Uterus (tissue), 3 donors: ENCODE measurements at regions not wholly inside any gene's neighbourhood (a gene's known extent, or its start where the extent isn't known, plus 50 kb on each side); places are given as distances from the start of the nearest gene placed in this dataset.

ENCODE experiments used
- DNase-seq, 2 donors: peaks; one replicate each; pipeline ENCODE4 v3.0.0-alpha.2; 2019 to 2020
- H3K27ac ChIP-seq, 2 donors: fragments of 200-600 bp; sonication (generic); 1 replicate in 1 of 2; 2 replicates in 1 of 2; pipeline ENCODE4 v1.5.1; 2016 to 2018
- H3K27me3 ChIP-seq, 2 donors: fragments of 200-600 bp; sonication (generic); one replicate each; pipeline ENCODE4 v1.5.1; 2018 to 2019; ENCODE audit warnings: control low read depth in 1 of 2
- H3K36me3 ChIP-seq, 2 donors: fragments of 200-600 bp; sonication (generic); one replicate each; pipeline ENCODE4 v1.5.1; 2019; ENCODE audit warnings: control low read depth in 1 of 2
- H3K4me1 ChIP-seq, 2 donors: fragments of 200-600 bp; sonication (generic); one replicate each; pipeline ENCODE4 v1.5.1; 2018 to 2019; ENCODE audit warnings: control low read depth in 1 of 2
- H3K4me3 ChIP-seq, 2 donors: fragments of 200-600 bp; sonication (generic); 1 replicate in 1 of 2; 2 replicates in 1 of 2; pipeline ENCODE4 v1.5.1; 2018 to 2019; ENCODE audit warnings: mild to moderate bottlenecking in 1 of 2
- H3K9me3 ChIP-seq, 2 donors: fragments of 200-600 bp; sonication (generic); one replicate each; pipeline ENCODE4 v1.5.1; 2019; ENCODE audit warnings: control low read depth in 1 of 2
- POLR2A ChIP-seq, 2 donors: fragments of 450-650 bp; IDR thresholded peaks; one replicate each; pipeline ENCODE4 v1.6.1; 2016; ENCODE audit warnings: antibody characterized with exemption in 2 of 2, mild to moderate bottlenecking in 1 of 2, moderate library complexity in 1 of 2
- intact Hi-C: fragments of 100-400 bp; cut with DNase I; formaldehyde crosslinking; loops from one replicate; pipeline ENCODE4 v1.15.1; 2023; ENCODE audit warnings: low total_unique reads
- TF ChIP-seq, protein P1 (sequence below), 4 experiments: fragments of 200-600 bp in 2 of 4; fragments of 450-650 bp in 2 of 4; sonication (generic) in 2 of 4; IDR thresholded peaks; one replicate each; pipeline ENCODE4 v1.5.1; 2016 to 2019; ENCODE audit warnings: antibody characterized with exemption in 4 of 4, mild to moderate bottlenecking in 2 of 4, moderate library complexity in 1 of 4
- donor health status: DM: yes; HTN: yes; CAD: no.

DNA sequence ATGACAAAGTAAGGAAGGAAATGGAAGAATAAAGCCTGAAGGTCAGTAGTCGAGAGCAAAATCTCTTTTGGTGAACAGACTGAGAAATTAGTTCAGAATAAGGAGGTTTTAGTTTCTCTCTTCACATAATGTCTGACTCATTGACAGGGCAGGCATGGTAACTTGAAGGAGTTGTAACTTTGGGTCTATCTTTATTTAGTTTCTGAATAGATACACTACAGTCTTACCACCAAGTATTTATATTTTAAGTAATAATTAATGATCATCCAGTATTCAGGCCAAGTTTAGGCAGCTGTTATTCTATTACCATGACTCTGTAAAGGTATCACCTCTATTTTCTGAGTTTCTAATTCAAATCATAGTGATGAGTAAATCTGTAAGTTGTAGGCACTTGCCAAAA is 219.9 kb downstream of the SPRY2 start:
- no peaks in the 10 kb centered on the region for H3K9me3 ChIP-seq
- no peak overlapping the region for H3K27ac ChIP-seq
- intact Hi-C loops, result no loop called here
- H3K4me3 ChIP-seq, result no peak overlapping the region
- no peaks in the 10 kb centered on the region for H3K36me3 ChIP-seq
- H3K27me3 ChIP-seq, result no peaks in the 10 kb centered on the region
- TF ChIP-seq, protein P1, sequence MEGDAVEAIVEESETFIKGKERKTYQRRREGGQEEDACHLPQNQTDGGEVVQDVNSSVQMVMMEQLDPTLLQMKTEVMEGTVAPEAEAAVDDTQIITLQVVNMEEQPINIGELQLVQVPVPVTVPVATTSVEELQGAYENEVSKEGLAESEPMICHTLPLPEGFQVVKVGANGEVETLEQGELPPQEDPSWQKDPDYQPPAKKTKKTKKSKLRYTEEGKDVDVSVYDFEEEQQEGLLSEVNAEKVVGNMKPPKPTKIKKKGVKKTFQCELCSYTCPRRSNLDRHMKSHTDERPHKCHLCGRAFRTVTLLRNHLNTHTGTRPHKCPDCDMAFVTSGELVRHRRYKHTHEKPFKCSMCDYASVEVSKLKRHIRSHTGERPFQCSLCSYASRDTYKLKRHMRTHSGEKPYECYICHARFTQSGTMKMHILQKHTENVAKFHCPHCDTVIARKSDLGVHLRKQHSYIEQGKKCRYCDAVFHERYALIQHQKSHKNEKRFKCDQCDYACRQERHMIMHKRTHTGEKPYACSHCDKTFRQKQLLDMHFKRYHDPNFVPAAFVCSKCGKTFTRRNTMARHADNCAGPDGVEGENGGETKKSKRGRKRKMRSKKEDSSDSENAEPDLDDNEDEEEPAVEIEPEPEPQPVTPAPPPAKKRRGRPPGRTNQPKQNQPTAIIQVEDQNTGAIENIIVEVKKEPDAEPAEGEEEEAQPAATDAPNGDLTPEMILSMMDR (IDR thresholded peaks at IDR 0.05), result no peak
- no peak for TF ChIP-seq POLR2A (IDR thresholded peaks at IDR 0.05)
- no peak for DNase-seq
- H3K4me1 ChIP-seq, result no peaks in the 10 kb centered on the region

DNA sequence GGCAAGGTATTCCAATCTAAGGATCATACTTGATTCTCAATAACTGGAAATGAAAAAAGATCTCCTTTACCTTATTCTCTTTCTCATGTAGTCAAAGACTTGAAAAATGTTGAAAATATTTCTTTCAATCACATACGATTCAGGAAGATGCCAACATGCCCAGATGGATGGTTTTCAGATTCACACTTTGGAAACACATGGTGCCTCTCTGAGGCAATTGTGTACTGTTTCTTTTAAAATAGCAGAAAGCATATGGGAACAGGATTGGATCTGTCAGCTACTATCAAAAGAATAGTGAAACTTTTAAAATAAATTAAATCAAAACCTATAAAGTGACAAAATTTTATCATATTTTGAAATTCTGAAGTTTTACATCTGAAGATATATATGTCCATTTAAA is 222.4 kb downstream of the SPRY2 start:
- no peak overlapping the region for H3K4me3 ChIP-seq
- intact Hi-C loops, result no loop called here
- no peak for DNase-seq
- no peaks in the 10 kb centered on the region for H3K36me3 ChIP-seq
- H3K9me3 ChIP-seq, result no peaks in the 10 kb centered on the region
- no peaks in the 10 kb centered on the region for H3K4me1 ChIP-seq
- TF ChIP-seq, protein P1 (IDR thresholded peaks at IDR 0.05), result no peak
- TF ChIP-seq POLR2A (IDR thresholded peaks at IDR 0.05), result no peak
- no peaks in the 10 kb centered on the region for H3K27me3 ChIP-seq
- no peak overlapping the region for H3K27ac ChIP-seq

DNA sequence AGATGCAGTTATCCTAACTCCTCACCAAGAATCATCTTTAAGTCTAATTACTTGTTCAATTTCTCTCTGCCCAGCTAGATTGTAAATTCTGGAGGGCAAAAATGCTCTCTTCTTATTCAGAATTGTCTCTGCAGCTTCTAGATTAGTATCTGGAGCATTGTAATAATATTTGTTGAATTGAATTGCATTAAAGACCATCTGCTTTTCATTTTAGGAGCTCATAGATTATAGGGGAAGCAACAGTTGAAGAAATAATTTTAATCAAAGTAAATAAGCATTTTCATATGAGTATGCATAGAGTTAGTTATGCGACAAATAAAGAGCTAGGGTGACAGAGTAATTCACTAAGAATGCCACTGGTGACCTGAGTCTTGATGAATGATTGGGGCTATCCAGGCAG is 222.8 kb downstream of the SPRY2 start:
- Histone ChIP-seq H3K27me3 (no peaks in the 10 kb centered on the region), H3K36me3 (no peaks in the 10 kb centered on the region), H3K4me3 (no peak overlapping the region), H3K4me1 (no peaks in the 10 kb centered on the region), H3K9me3 (no peaks in the 10 kb centered on the region), H3K27ac (no peak overlapping the region)
- no peak for TF ChIP-seq POLR2A (IDR thresholded peaks at IDR 0.05)
- TF ChIP-seq, protein P1 (IDR thresholded peaks at IDR 0.05), result no peak
- DNase-seq, result no peak
- intact Hi-C loops, result no loop called here

DNA sequence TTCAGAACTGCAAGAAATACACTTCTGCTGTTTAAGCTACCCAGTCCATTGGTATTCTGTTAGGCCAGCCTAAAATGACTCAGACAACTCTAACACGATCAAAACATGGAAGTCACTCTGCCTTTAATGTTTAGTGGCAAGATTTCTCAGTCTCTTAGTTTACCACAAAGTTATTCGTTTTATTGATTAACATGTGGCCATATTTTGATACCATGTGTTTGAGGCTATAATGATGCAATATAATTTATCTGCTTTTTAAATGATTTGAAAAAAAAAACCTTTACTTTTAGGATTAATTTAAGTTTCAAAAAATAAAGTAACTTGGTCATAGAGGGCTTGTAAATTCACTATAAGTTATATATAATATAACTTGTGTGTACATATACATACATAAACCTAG is 223.4 kb downstream of the SPRY2 start:
- Histone ChIP-seq H3K4me3 (no peak overlapping the region), H3K27ac (no peak overlapping the region), H3K36me3 (no peaks in the 10 kb centered on the region), H3K27me3 (no peaks in the 10 kb centered on the region), H3K9me3 (no peaks in the 10 kb centered on the region), H3K4me1 (no peaks in the 10 kb centered on the region)
- no peak for DNase-seq
- TF ChIP-seq, protein P1 (IDR thresholded peaks at IDR 0.05), result no peak
- TF ChIP-seq POLR2A (IDR thresholded peaks at IDR 0.05), result no peak
- intact Hi-C loops, result no loop called here

DNA sequence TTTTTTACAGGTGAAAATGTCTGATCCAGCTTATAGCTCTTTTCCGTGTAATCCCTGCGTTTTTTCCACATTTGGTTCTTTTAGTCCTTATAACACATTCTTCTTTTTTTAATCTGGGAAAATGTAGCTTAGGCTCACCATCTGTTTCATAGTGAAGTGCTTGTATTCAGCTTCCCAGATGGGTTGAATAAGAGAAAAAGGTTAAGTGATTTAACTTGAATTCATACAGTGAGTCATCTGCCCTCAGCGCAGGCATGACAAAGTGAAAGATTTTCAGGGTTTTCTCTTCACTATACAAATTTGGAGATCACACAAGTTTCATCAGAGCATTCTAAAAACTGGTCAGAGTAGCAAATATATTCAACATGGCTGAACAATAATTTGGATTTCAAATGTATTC is 224.8 kb downstream of the SPRY2 start:
- DNase-seq, result no peak
- no peaks in the 10 kb centered on the region for H3K27me3 ChIP-seq
- no peaks in the 10 kb centered on the region for H3K36me3 ChIP-seq
- TF ChIP-seq POLR2A (IDR thresholded peaks at IDR 0.05), result no peak
- TF ChIP-seq, protein P1 (IDR thresholded peaks at IDR 0.05), result no peak
- H3K4me3 ChIP-seq, result no peak overlapping the region
- intact Hi-C loops, result no loop called here
- no peaks in the 10 kb centered on the region for H3K4me1 ChIP-seq
- no peak overlapping the region for H3K27ac ChIP-seq
- H3K9me3 ChIP-seq, result no peaks in the 10 kb centered on the region
